AG09309 (cell line): ENCODE measurements at regions not wholly inside any gene's neighbourhood (a gene's known extent, or its start where the extent isn't known, plus 50 kb on each side); places are given as distances from the start of the nearest gene placed in this dataset.

Experiments
- DNase-seq: peaks from one replicate; pipeline ENCODE4 v3.0.0-alpha.2; 2010; ENCODE audit warnings: low read depth
- H3K4me3 ChIP-seq: 2 replicates; pipeline ENCODE4 v1.5.1; 2011; ENCODE audit warnings: mild to moderate bottlenecking, low read depth, low read length, moderate library complexity; ENCODE audit not compliant: control insufficient read depth
- TF ChIP-seq, protein P1 (sequence below): IDR thresholded peaks from 2 replicates; pipeline ENCODE4 v1.5.1; 2011; ENCODE audit warnings: mild to moderate bottlenecking, low read depth, low read length, inconsistent platforms; ENCODE audit not compliant: insufficient read depth, control insufficient read depth; ENCODE audit errors: missing control alignments

DNA sequence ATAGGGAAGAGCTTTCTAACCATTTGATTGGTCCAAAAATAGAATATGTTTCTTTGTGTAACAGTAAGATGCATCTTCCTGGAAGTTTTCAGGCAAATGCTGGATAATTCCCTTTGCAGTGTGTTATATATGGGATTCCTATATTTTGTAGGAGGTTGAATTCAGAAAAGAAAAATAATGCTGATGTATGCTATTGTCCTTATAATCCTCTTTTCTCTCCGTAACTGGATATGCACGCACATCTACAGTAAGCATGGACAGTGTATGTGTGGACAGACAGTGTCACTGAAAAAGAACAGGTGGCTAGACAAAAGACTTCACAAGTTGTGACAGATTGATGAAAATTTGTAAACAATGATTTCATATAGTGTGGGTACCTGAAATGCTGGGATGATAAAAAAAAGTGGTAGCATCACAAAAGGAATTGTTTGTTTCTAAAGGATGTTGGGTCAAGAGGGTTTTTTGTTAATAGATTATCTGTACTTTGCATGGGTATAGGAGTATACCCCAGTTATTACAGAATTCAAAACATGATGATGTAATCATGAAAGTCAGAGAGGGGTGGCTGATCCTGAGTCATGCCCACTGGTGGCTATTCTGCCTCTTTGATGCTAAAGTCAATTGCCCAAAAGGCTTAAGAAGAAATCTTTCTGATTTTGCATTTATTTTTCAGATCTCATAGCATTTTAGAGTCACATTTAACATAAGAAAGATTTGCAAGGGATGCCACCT is 160.7 kb upstream of the TMTC1 start:
- no peak overlapping the region for H3K4me3 ChIP-seq
- TF ChIP-seq, protein P1, sequence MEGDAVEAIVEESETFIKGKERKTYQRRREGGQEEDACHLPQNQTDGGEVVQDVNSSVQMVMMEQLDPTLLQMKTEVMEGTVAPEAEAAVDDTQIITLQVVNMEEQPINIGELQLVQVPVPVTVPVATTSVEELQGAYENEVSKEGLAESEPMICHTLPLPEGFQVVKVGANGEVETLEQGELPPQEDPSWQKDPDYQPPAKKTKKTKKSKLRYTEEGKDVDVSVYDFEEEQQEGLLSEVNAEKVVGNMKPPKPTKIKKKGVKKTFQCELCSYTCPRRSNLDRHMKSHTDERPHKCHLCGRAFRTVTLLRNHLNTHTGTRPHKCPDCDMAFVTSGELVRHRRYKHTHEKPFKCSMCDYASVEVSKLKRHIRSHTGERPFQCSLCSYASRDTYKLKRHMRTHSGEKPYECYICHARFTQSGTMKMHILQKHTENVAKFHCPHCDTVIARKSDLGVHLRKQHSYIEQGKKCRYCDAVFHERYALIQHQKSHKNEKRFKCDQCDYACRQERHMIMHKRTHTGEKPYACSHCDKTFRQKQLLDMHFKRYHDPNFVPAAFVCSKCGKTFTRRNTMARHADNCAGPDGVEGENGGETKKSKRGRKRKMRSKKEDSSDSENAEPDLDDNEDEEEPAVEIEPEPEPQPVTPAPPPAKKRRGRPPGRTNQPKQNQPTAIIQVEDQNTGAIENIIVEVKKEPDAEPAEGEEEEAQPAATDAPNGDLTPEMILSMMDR: no peak
- DNase-seq: no peak

- H3K4me3 ChIP-seq: no peak overlapping the region
- TF ChIP-seq, protein P1: no peak
- DNase-seq: no peak
Measured at GRCh38 chr12:29943683-29944082, 159.9 kb upstream of the TMTC1 start.

- no peak for DNase-seq
- TF ChIP-seq, protein P1: no peak
- H3K4me3 ChIP-seq: no peak overlapping the region
Measured at GRCh38 chr12:29940811-29941210, 157.1 kb upstream of the TMTC1 start.

DNA sequence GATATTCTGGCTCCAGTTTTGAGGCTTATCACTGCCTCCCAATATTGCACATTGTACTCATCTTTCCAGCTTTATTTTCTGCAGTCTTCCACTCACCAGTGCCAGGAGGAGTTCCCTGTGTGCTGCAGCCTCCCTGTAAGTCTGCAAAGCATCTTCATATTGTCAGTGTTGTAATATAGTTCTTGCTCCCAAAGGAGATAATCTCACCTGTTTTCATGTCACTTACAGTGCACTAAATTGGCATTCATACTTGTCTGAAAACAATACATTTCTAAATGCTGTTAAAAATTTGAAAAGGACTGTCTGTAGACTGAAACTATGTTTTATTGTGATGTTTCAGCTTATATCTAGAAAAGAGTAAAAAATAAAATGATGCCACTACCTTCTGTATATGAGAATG is 146.8 kb upstream of the TMTC1 start:
- no peak for DNase-seq
- no peak overlapping the region for H3K4me3 ChIP-seq
- TF ChIP-seq, protein P1: no peak

DNA sequence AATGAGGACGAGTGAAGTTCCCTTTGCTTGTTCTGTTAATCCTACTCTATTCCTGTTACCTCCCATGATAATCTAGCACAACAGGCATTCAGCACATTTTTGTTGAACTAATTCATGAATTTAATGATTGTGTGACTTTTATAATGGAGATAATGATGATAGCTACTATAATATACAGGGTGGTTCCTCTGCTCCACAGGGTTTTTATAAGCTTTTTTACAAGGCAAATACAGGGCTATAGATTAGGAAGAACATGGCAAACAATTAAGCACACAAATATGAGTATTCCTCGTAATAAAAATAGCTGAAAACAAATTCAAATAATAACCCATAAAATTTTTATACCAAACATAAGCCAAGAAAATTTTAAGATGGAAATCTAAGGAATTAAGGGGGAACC is 145.6 kb upstream of the TMTC1 start:
- TF ChIP-seq, protein P1: no peak
- no peak overlapping the region for H3K4me3 ChIP-seq
- no peak for DNase-seq

- TF ChIP-seq, protein P1: no peak
- DNase-seq: no peak
Measured at GRCh38 chr12:29921307-29921706, 137.6 kb upstream of the TMTC1 start.

DNA sequence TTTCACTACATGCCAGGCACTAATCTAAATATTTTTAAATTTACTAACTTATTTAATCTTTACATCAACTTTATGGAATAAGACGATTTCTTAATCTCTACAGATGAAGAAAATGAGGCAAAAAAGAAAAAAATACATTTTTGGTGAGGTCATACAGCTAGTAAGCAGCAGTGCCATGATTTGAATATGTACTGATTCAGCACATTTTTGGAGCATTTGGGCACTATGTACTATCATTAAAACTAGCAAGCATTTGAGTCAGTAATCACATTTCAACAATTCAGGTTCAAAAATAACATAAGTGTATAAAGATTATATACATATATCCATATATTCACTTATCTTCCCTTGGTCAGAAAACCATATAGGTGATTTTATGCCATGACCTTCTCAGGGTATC is 124.4 kb upstream of the TMTC1 start:
- DNase-seq: no peak
- TF ChIP-seq, protein P1: no peak
- no peak overlapping the region for H3K4me3 ChIP-seq

More at GRCh38 chr12:29921307-29921706, 137.6 kb upstream of the TMTC1 start:
- no peak overlapping the region for H3K4me3 ChIP-seq
